SK-N-SH (cell line): ENCODE measurements at regions not wholly inside any gene's neighbourhood (a gene's known extent, or its start where the extent isn't known, plus 50 kb on each side); places are given as distances from the start of the nearest gene placed in this dataset.

ENCODE experiments used
- CTCF ChIA-PET: fragments of 300-600, 350-600 bp; formaldehyde crosslinking; extraction: SDS; loops from one replicate; lab custom pipeline; 2021; lab: Yijun Ruan, JAX
- POLR2A ChIA-PET: fragments of 350-600 bp; sonication (Branson Sonifier 250); formaldehyde crosslinking; extraction: SDS; loops from one replicate; lab custom pipeline; 2020; ENCODE audit warnings: antibody characterized with exemption, inconsistent platforms; lab: Yijun Ruan, JAX
- DNase-seq: peaks from one replicate; pipeline ENCODE4 v3.0.0; 2012
- H2AFZ ChIP-seq: fragments of 200-600 bp; sonication (generic); 2 replicates; pipeline ENCODE4 v1.8.1; 2016; ENCODE audit warnings: antibody characterized with exemption, mild to moderate bottlenecking, low read depth
- H3F3A ChIP-seq: fragments of 200-600 bp; sonication (generic); replicated peaks from 2 replicates; pipeline ENCODE3; 2016; ENCODE audit warnings: antibody characterized with exemption, mild to moderate bottlenecking; ENCODE audit not compliant: insufficient read depth
- H3K27ac ChIP-seq, 2 experiments: fragments of 200-500 bp in 1 of 2; fragments of 200-600 bp in 1 of 2; sonication (Bioruptor generic) in 1 of 2; sonication (generic), shearing (Covaris generic) in 1 of 2; 2 replicates each; pipeline versions ENCODE4 v1.5.1 to v1.6.1; 2014 to 2016; ENCODE audit warnings: low read depth in 2 of 2, inconsistent platforms in 1 of 2, low read length in 1 of 2, mild to moderate bottlenecking in 1 of 2, mixed read lengths in 1 of 2
- H3K27me3 ChIP-seq: fragments of 200-600 bp; sonication (generic), shearing (Covaris generic); 2 replicates; pipeline ENCODE4 v1.6.1; 2016; ENCODE audit warnings: mixed run types; ENCODE audit not compliant: insufficient read depth
- H3K36me3 ChIP-seq, 2 experiments: fragments of 200-500 bp in 1 of 2; fragments of 200-600 bp in 1 of 2; sonication (Bioruptor generic) in 1 of 2; sonication (generic) in 1 of 2; replicated peaks in 1 of 2; 2 replicates each; pipeline versions ENCODE3 to v1.5.1; 2014 to 2016; ENCODE audit warnings: low read length in 1 of 2, mild to moderate bottlenecking in 1 of 2; ENCODE audit not compliant: insufficient read depth in 2 of 2, control insufficient read depth in 1 of 2
- H3K4me1 ChIP-seq, 2 experiments: fragments of 200-500 bp in 1 of 2; fragments of 200-600 bp in 1 of 2; sonication (Bioruptor generic) in 1 of 2; sonication (generic), shearing (Covaris generic) in 1 of 2; 2 replicates each; pipeline versions ENCODE4 v1.5.1 to v1.6.1; 2014 to 2016; ENCODE audit warnings: low read depth in 1 of 2, low read length in 1 of 2, mixed run types in 1 of 2; ENCODE audit not compliant: insufficient read depth in 2 of 2, control insufficient read depth in 1 of 2
- H3K4me2 ChIP-seq: fragments of 200-600 bp; sonication (generic), shearing (Covaris generic); 2 replicates; pipeline ENCODE4 v1.6.1; 2017; ENCODE audit warnings: mixed run types
- H3K4me3 ChIP-seq, 2 experiments: fragments of 200-500 bp in 1 of 2; fragments of 200-600 bp in 1 of 2; sonication (Bioruptor generic) in 1 of 2; sonication (generic), shearing (Covaris generic) in 1 of 2; 2 replicates each; pipeline versions ENCODE4 v1.5.1 to v1.8.1; 2014 to 2016; ENCODE audit warnings: low read depth in 2 of 2, inconsistent platforms in 1 of 2, low read length in 1 of 2, mild to moderate bottlenecking in 1 of 2, mixed read lengths in 1 of 2, moderate library complexity in 1 of 2
- H3K79me2 ChIP-seq: fragments of 200-600 bp; sonication (generic); 2 replicates; pipeline ENCODE4 v1.8.1; 2017; ENCODE audit warnings: mild to moderate bottlenecking; ENCODE audit not compliant: insufficient read depth
- H3K9ac ChIP-seq: fragments of 200-600 bp; sonication (generic); 2 replicates; pipeline ENCODE4 v1.6.1; 2017; ENCODE audit warnings: mixed run types
- H3K9me2 ChIP-seq: fragments of 200-600 bp; sonication (generic); 2 replicates; pipeline ENCODE4 v1.6.1; 2017; ENCODE audit warnings: mixed run types
- H3K9me3 ChIP-seq: fragments of 200-600 bp; sonication (generic); 2 replicates; pipeline ENCODE4 v1.6.1; 2017; ENCODE audit warnings: mixed run types, mild to moderate bottlenecking, moderate library complexity
- H4K20me1 ChIP-seq: fragments of 200-600 bp; sonication (generic); 2 replicates; pipeline ENCODE4 v1.6.1; 2017; ENCODE audit warnings: mild to moderate bottlenecking, mixed run types; ENCODE audit not compliant: insufficient read depth
- CTCF ChIP-seq: fragments of 200-600 bp; sonication (generic); IDR thresholded peaks from 2 replicates; pipeline ENCODE4 v1.6.1; 2017; ENCODE audit warnings: antibody characterized with exemption, mild to moderate bottlenecking, moderate library complexity
- ELF1 ChIP-seq: IDR thresholded peaks from 2 replicates; pipeline ENCODE4 v1.4.0; 2012
- EP300 ChIP-seq, 2 experiments: IDR thresholded peaks; 2 replicates each; pipeline versions ENCODE4 v1.4.0 to v1.6.1; 2012; ENCODE audit warnings: borderline replicate concordance in 1 of 2, low read depth in 1 of 2, low read length in 1 of 2
- EZH2phosphoT487 ChIP-seq: fragments of 200-600 bp; sonication (generic); IDR thresholded peaks from 2 replicates; pipeline ENCODE4 v1.6.1; 2017; ENCODE audit warnings: low read depth, mixed run types, mild to moderate bottlenecking, antibody characterized with exemption, moderate library complexity, borderline replicate concordance
- FOSL2 ChIP-seq: IDR thresholded peaks from 2 replicates; pipeline ENCODE4 v1.4.0; 2012; ENCODE audit warnings: low read depth, mild to moderate bottlenecking, moderate library complexity, borderline replicate concordance
- FOXJ3 ChIP-seq: sonication (generic); formaldehyde crosslinking; IDR thresholded peaks from 2 replicates; pipeline ENCODE4 v1.5.1; 2020; ENCODE audit warnings: mild to moderate bottlenecking, missing genetic modification reagents
- FOXM1 ChIP-seq: IDR thresholded peaks from 2 replicates; pipeline ENCODE4 v1.4.0; 2012; ENCODE audit warnings: low read depth, mild to moderate bottlenecking
- GABPA ChIP-seq: IDR thresholded peaks from 2 replicates; pipeline ENCODE4 v1.4.0; 2012; ENCODE audit warnings: low read depth, mild to moderate bottlenecking
- IRF3 ChIP-seq: fragments of 150-350 bp; IDR thresholded peaks from 2 replicates; pipeline ENCODE4 v1.6.1; 2016; ENCODE audit warnings: mild to moderate bottlenecking, low read depth, low read length
- JUND ChIP-seq: IDR thresholded peaks from 2 replicates; pipeline ENCODE4 v1.4.0; 2012
- MEF2A ChIP-seq: IDR thresholded peaks from 2 replicates; pipeline ENCODE4 v1.4.0; 2012; ENCODE audit warnings: low read depth, borderline replicate concordance
- NFIC ChIP-seq: IDR thresholded peaks from 2 replicates; pipeline ENCODE4 v1.4.0; 2012; ENCODE audit warnings: borderline replicate concordance
- NRF1 ChIP-seq: IDR thresholded peaks from 2 replicates; pipeline ENCODE4 v1.6.1; 2012; ENCODE audit warnings: low read depth, mild to moderate bottlenecking, low read length
- POLR2AphosphoS5 ChIP-seq: IDR thresholded peaks from 2 replicates; pipeline ENCODE4 v1.6.1; 2012; ENCODE audit warnings: low read depth, low read length
- RAD21 ChIP-seq: IDR thresholded peaks from 2 replicates; pipeline ENCODE4 v1.6.1; 2012; ENCODE audit warnings: mild to moderate bottlenecking, low read length
- RCOR1 ChIP-seq: fragments of 150-350 bp; IDR thresholded peaks from 2 replicates; pipeline ENCODE4 v1.6.1; 2017; ENCODE audit warnings: antibody characterized with exemption, low read length
- REST ChIP-seq: IDR thresholded peaks from 2 replicates; pipeline ENCODE4 v1.6.1; 2012; ENCODE audit warnings: mild to moderate bottlenecking, low read depth, low read length, moderate library complexity
- RFX5 ChIP-seq: IDR thresholded peaks from 2 replicates; pipeline ENCODE4 v1.6.1; 2012; ENCODE audit warnings: mild to moderate bottlenecking, improper control_type of control experiment, low read length
- SIN3A ChIP-seq: IDR thresholded peaks from 2 replicates; pipeline ENCODE4 v1.6.1; 2012; ENCODE audit warnings: low read depth, mild to moderate bottlenecking, low read length, moderate library complexity, borderline replicate concordance
- SMC3 ChIP-seq: IDR thresholded peaks from 2 replicates; pipeline ENCODE4 v1.6.1; 2012; ENCODE audit warnings: low read depth, low read length, improper control_type of control experiment
- TAF1 ChIP-seq: IDR thresholded peaks from 2 replicates; pipeline ENCODE4 v1.6.1; 2012; ENCODE audit warnings: low read depth, mild to moderate bottlenecking, low read length, moderate library complexity, borderline replicate concordance
- USF2 ChIP-seq: fragments of 150-350 bp; IDR thresholded peaks from 2 replicates; pipeline ENCODE4 v1.6.1; 2017; ENCODE audit warnings: antibody characterized with exemption, low read length, low read depth, borderline replicate concordance
- YY1 ChIP-seq: IDR thresholded peaks from 2 replicates; pipeline ENCODE4 v1.4.0; 2012; ENCODE audit warnings: low read depth, mild to moderate bottlenecking
- WGBS: methylation state at CpG from one replicate; pipeline ENCODE4 v1.1.6; 2017; ENCODE audit warnings: low lambda C conversion rate; 5-methylcytosine and 5-hydroxymethylcytosine counted together
- TF ChIP-seq, protein P1 (sequence below): IDR thresholded peaks from 2 replicates; pipeline ENCODE4 v1.4.0; 2012; ENCODE audit warnings: low read depth, borderline replicate concordance

DNA sequence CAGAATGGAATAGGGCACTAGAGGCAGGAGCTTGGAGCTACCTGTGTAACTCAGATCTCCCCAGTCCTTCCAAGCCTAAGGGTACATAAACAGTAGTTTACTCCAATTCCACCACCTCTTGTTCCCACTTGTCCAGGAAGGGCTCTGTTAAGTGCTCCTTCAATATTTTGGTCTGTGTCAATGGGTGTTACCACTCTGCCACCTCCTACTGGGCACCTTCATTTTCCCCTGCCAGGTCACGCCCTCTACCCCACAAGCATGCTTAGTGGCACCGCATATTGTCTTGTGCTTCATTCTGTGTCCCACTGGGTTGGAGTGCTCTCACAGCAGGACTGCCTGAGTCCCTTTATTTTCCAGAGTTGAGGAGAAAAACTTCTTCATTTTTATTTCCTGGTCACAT is 459.8 kb downstream of the ARHGEF28 start (continued):
- no peak for TF ChIP-seq RFX5
- TF ChIP-seq YY1, result no peak
- no peak for TF ChIP-seq NFIC
- TF ChIP-seq, all 33 proteins: peak for 0

- H2AFZ ChIP-seq, result no peak overlapping the region
- no peak overlapping the region for H3K4me2 ChIP-seq
- no peaks in the 10 kb centered on the region for H3F3A ChIP-seq
- no peaks in the 10 kb centered on the region for H3K9me2 ChIP-seq
- no peak overlapping the region for H3K4me3 ChIP-seq
- no peaks in the 10 kb centered on the region for H4K20me1 ChIP-seq
- no peaks in the 10 kb centered on the region for H3K9me3 ChIP-seq
- H3K4me1 ChIP-seq, result peaks cover 0 to 11% of the 10 kb centered on the region in 2 experiments; a peak in 2 of 4 replicates
- H3K27me3 ChIP-seq, result no peaks in the 10 kb centered on the region
- POLR2A ChIA-PET, result no interaction called here
- no peaks in the 10 kb centered on the region for H3K79me2 ChIP-seq
- peak overlapping the region in 1 of 2 experiments; percentile 19; a peak in 2 of 4 replicates for H3K27ac ChIP-seq
- 15% methylated on average over 4 of the region's 4 CpGs for WGBS
- CTCF ChIA-PET, result interaction anchor here (1.2 to 1.4 kb wide), 2 partner anchors 8 to 11 kb away, joined by 3 to 5 read pairs; no protein-coding TSS in a partner anchor
- no peak for DNase-seq
- H3K9ac ChIP-seq, result no peak overlapping the region
- no peaks in the 10 kb centered on the region for H3K36me3 ChIP-seq
- TF ChIP-seq FOXJ3 (no peak), EP300 (IDR thresholded peaks at IDR 0.05; ENCODE audit: borderline replicate concordance in 1 of 2, low read depth in 1 of 2, low read length in 1 of 2) (peak in 1 of 2 experiments; percentile 40; a peak in 1 of 4 replicates), RAD21 (no peak), REST (no peak), GABPA (no peak), JUND (0 out of 2 replicates have a peak, but pooled peaks have one; percentile 22), POLR2AphosphoS5 (no peak), MEF2A (no peak), IRF3 (no peak), FOXM1 (no peak), SMC3 (no peak), USF2 (no peak), CTCF (no peak), EZH2phosphoT487 (no peak), TAF1 (no peak), NRF1 (no peak), FOSL2 (peak; percentile 11; the same call in 1 of the 2 replicates), SIN3A (no peak), ELF1 (no peak), RCOR1 (no peak), NFIC (0 out of 2 replicates have a peak, but pooled peaks have one; percentile 23)
- TF ChIP-seq, protein P1, sequence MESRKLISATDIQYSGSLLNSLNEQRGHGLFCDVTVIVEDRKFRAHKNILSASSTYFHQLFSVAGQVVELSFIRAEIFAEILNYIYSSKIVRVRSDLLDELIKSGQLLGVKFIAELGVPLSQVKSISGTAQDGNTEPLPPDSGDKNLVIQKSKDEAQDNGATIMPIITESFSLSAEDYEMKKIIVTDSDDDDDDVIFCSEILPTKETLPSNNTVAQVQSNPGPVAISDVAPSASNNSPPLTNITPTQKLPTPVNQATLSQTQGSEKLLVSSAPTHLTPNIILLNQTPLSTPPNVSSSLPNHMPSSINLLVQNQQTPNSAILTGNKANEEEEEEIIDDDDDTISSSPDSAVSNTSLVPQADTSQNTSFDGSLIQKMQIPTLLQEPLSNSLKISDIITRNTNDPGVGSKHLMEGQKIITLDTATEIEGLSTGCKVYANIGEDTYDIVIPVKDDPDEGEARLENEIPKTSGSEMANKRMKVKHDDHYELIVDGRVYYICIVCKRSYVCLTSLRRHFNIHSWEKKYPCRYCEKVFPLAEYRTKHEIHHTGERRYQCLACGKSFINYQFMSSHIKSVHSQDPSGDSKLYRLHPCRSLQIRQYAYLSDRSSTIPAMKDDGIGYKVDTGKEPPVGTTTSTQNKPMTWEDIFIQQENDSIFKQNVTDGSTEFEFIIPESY, result no peak
Observed at GRCh38 chr5:74085186-74085585, 459.2 kb downstream of the ARHGEF28 start.
